GM12878 (cell line): ENCODE measurements at regions not wholly inside any gene's neighbourhood (a gene's known extent, or its start where the extent isn't known, plus 50 kb on each side); places are given as distances from the start of the nearest gene placed in this dataset.

Source experiments
- ATAC-seq: fragments of 200-7000 bp; cut with Tn5 transposase; 3 replicates; pipeline ENCODE4 v1.9.1; 2020; ENCODE audit warnings: mild to moderate bottlenecking, moderate library complexity
- BruUV-seq: library from RNA; stranded (reverse); fragments of 400-500 nt; replicated peaks from 2 replicates; lab custom pipeline; 2021; lab: Mats Ljungman, UMichigan
- CTCF ChIA-PET: fragments of 300-600 bp; sonication (Branson Sonifier 250); formaldehyde crosslinking; extraction: SDS; loops from one replicate; lab custom pipeline; 2021; ENCODE audit warnings: inconsistent platforms; lab: Yijun Ruan, JAX
- POLR2A ChIA-PET: fragments of 350-600 bp; formaldehyde crosslinking; extraction: SDS; loops from one replicate; lab custom pipeline; 2021; ENCODE audit warnings: inconsistent platforms; lab: Charles Lee
- RAD21 ChIA-PET: fragments of 300-600 bp; sonication (Branson Sonifier 250); formaldehyde crosslinking; loops from one replicate; lab custom pipeline; 2023; ENCODE audit warnings: antibody characterized with exemption; ENCODE audit not compliant: unreplicated experiment; lab: Charles Lee
- SMC1A ChIA-PET: fragments of 300-600 bp; sonication (Branson Sonifier 250); formaldehyde crosslinking; loops from one replicate; lab custom pipeline; 2023; ENCODE audit not compliant: unreplicated experiment, uncharacterized antibody; lab: Charles Lee
- DNase-seq: peaks from one replicate; pipeline ENCODE4 v3.0.0-alpha.2; 2011; ENCODE audit warnings: low read depth, low spot score
- FAIRE-seq: peaks from 3 replicates; lab custom pipeline; 2011; peaks lifted over from hg19 to GRCh38; lab: Jason Lieb, UNC
- H2AFZ ChIP-seq: 2 replicates; pipeline ENCODE4 v1.6.0; 2011; ENCODE audit warnings: low read depth, low read length, control low read depth; ENCODE audit not compliant: control insufficient read depth
- H3K27ac ChIP-seq: 2 replicates; pipeline ENCODE4 v1.5.1; 2011; ENCODE audit warnings: control low read depth; ENCODE audit not compliant: control insufficient read depth, insufficient read depth
- H3K27me3 ChIP-seq, 2 experiments: replicated peaks in 1 of 2; 2 replicates each; pipeline versions ENCODE4 v1.6.0 to v1.6.1; 2011; ENCODE audit warnings: low read length in 1 of 2; ENCODE audit not compliant: control insufficient read depth in 2 of 2, insufficient read depth in 2 of 2
- H3K36me3 ChIP-seq, 2 experiments: 2 replicates each; pipeline ENCODE4 v1.5.1; 2011; ENCODE audit warnings: low read length in 1 of 2; ENCODE audit not compliant: control insufficient read depth in 2 of 2, insufficient read depth in 2 of 2
- H3K4me1 ChIP-seq: 2 replicates; pipeline ENCODE4 v1.6.1; 2011; ENCODE audit warnings: mild to moderate bottlenecking, low read length, moderate library complexity, mixed read lengths; ENCODE audit not compliant: control insufficient read depth, insufficient read depth
- H3K4me2 ChIP-seq: 2 replicates; pipeline ENCODE4 v1.6.0; 2011; ENCODE audit warnings: control low read depth; ENCODE audit not compliant: control insufficient read depth, insufficient read depth
- H3K4me3 ChIP-seq: fragments of 200-600 bp; sonication (generic); 2 replicates; pipeline ENCODE4 v1.5.1; 2016
- H3K79me2 ChIP-seq: 2 replicates; pipeline ENCODE4 v1.6.0; 2011; ENCODE audit warnings: low read length; ENCODE audit not compliant: control insufficient read depth, insufficient read depth
- H3K9ac ChIP-seq: 2 replicates; pipeline ENCODE4 v1.8.0; 2011; ENCODE audit warnings: low read length, control low read depth, mixed read lengths; ENCODE audit not compliant: control insufficient read depth, insufficient read depth
- H3K9me3 ChIP-seq: replicated peaks from 3 replicates; pipeline ENCODE4 v1.5.1; 2011; ENCODE audit warnings: mild to moderate bottlenecking, low read length; ENCODE audit not compliant: control insufficient read depth, insufficient read depth
- H4K20me1 ChIP-seq: 2 replicates; pipeline ENCODE4 v1.6.0; 2011; ENCODE audit not compliant: control insufficient read depth, insufficient read depth
- BHLHE40 ChIP-seq, 2 experiments: fragments of 450-650 bp in 1 of 2; IDR thresholded peaks; 2 replicates each; pipeline ENCODE4 v1.6.1; 2011 to 2017; ENCODE audit warnings: low read depth in 2 of 2, borderline replicate concordance in 1 of 2, improper control_type of control experiment in 1 of 2, low read length in 1 of 2, mild to moderate bottlenecking in 1 of 2
- CBX5 ChIP-seq: sonication (generic); IDR thresholded peaks from 2 replicates; pipeline ENCODE4 v1.6.1; 2016; ENCODE audit warnings: low read depth, moderate library complexity, mild to moderate bottlenecking, inconsistent platforms
- POU2F2 ChIP-seq: IDR thresholded peaks from 3 replicates; pipeline ENCODE4 v1.6.1; 2011; ENCODE audit warnings: low read depth, mild to moderate bottlenecking, low read length, borderline replicate concordance
- WGBS: methylation state at CpG from one replicate; pipeline ENCODE4 v1.1.6; 2016; ENCODE audit warnings: low lambda C conversion rate; ENCODE audit not compliant: insufficient replicate concordance, insufficient coverage; ENCODE audit errors: missing lambda C conversion rate; 5-methylcytosine and 5-hydroxymethylcytosine counted together
- in situ Hi-C: fragments of 300-500 bp; cut with MboI; formaldehyde crosslinking; loops from 9 replicates; pipeline ENCODE4 v1.14.3; 2018; ENCODE audit warnings: mixed read lengths
- intact Hi-C: fragments of 100-400 bp; cut with micrococcal nuclease; formaldehyde crosslinking; loops from one replicate; pipeline ENCODE4 v1.14.2; 2022; ENCODE audit not compliant: unreplicated experiment
- TF ChIP-seq, protein P1 (sequence below): fragments of 450-650 bp; IDR thresholded peaks from 2 replicates; pipeline ENCODE4 v1.6.1; 2017; ENCODE audit warnings: low read depth, mild to moderate bottlenecking, moderate library complexity

DNA sequence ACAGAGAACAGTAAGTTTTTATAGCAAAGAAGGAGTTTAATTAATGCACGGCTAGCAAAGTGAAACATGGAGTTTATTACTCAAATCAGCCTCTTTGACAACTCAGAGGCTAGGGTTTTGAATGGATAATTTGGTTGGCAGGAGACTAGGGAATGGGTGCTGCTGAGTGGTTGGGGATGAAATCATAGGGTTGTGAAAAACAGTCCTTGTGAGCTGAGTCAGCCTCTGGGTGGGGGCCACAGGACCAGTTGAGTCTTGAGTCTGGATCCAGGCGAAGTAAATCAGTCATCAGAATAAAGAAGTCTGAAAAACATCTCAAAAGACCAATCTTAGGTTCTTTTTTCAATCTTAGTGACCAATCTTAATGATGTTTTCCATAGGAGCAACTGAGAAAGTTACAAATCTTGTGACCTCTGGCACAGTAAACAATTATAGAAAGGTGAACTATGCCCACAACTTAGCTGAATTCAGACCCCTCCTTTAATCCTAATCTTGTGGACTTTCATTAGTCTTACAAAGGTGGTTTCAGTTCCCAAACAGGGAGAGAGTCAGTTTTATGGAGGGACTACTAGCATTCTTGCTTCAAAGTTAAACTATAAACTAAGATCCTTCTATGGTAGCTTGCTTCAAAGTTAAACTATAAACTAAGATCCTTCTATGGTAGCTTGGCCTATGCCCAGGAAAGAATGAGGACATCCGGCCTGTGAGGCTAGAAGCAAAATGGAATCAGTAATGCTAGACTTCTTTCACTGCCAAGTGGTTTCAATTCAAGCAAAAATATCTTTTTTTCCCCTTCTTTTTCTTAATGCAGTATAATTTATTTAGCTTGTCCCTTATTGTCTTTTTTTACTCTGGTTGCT, 84.5 kb downstream of the AASDHPPT start:
- no peak for DNase-seq
- BruUV-seq, result no TSS peak
- POLR2A ChIA-PET, result no interaction called here
- TF ChIP-seq, protein P1, sequence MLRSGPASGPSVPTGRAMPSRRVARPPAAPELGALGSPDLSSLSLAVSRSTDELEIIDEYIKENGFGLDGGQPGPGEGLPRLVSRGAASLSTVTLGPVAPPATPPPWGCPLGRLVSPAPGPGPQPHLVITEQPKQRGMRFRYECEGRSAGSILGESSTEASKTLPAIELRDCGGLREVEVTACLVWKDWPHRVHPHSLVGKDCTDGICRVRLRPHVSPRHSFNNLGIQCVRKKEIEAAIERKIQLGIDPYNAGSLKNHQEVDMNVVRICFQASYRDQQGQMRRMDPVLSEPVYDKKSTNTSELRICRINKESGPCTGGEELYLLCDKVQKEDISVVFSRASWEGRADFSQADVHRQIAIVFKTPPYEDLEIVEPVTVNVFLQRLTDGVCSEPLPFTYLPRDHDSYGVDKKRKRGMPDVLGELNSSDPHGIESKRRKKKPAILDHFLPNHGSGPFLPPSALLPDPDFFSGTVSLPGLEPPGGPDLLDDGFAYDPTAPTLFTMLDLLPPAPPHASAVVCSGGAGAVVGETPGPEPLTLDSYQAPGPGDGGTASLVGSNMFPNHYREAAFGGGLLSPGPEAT, result no peak
- TF ChIP-seq, all 136 proteins: peak for 0
- H2AFZ ChIP-seq, result no peak overlapping the region
- intact Hi-C loops (no loop called here), in situ Hi-C loops (loop anchor here (25.0 kb wide), 1 partner anchor 875 kb away; no protein-coding TSS in a partner anchor)
- ChIA-PET SMC1A (interaction anchor here (1.0 kb wide), 1 partner anchor 72 kb away, joined by 3 read pairs; no protein-coding TSS in a partner anchor), CTCF (interaction anchor here (0.6 kb wide), 1 partner anchor 36 kb away, joined by 3 read pairs; no protein-coding TSS in a partner anchor), RAD21 (no interaction called here)
- FAIRE-seq (no peak), ATAC-seq (no peak)
- H3K9ac ChIP-seq, result no peak overlapping the region
- H3K4me3 ChIP-seq, result no peak overlapping the region
- H3K9me3 ChIP-seq, result no peaks in the 10 kb centered on the region; the same call in 2 of the 3 replicates
- H3K27me3 ChIP-seq, result no peaks in the 10 kb centered on the region
- WGBS, result 7% methylated on average over 3 of the region's 3 CpGs
- no peaks in the 10 kb centered on the region for H3K79me2 ChIP-seq
- no peaks in the 10 kb centered on the region for H3K36me3 ChIP-seq
- no peak overlapping the region for H3K4me2 ChIP-seq
- no peaks in the 10 kb centered on the region for H4K20me1 ChIP-seq
- no peak overlapping the region for H3K27ac ChIP-seq
- H3K4me1 ChIP-seq, result no peaks in the 10 kb centered on the region

DNA sequence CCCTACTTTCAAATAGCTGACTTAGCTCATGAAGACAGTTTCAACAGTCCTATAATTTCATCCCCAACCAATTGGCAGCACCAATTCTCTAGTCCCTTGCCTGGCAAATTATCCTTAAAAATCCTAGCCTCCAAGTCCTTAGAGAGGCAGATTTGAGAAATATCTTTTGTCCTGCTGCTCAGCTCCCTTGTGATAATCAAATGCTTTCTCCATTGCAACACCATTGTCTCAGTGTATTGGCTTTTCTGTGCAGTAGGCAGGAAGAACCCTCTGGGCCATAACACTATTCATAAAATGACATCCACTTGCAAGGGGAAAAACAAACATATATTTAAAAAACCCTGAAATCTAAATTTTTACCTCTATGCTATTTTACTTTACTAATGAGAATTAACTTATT, 89.6 kb downstream of the AASDHPPT start:
- ChIA-PET SMC1A (no interaction called here), CTCF (no interaction called here), RAD21 (no interaction called here), POLR2A (no interaction called here)
- H3K4me2 ChIP-seq, result no peak overlapping the region
- no peak for DNase-seq
- H2AFZ ChIP-seq, result no peak overlapping the region
- intact Hi-C loops (no loop called here), in situ Hi-C loops (loop anchor here (25.0 kb wide), 1 partner anchor 870 kb away; no protein-coding TSS in a partner anchor)
- no peak overlapping the region for H3K9ac ChIP-seq
- no peaks in the 10 kb centered on the region for H3K27me3 ChIP-seq
- H3K4me1 ChIP-seq, result no peaks in the 10 kb centered on the region
- H3K36me3 ChIP-seq, result no peaks in the 10 kb centered on the region
- no peak overlapping the region for H3K4me3 ChIP-seq
- ATAC-seq, result no peak
- H4K20me1 ChIP-seq, result no peaks in the 10 kb centered on the region
- FAIRE-seq, result no peak
- no peaks in the 10 kb centered on the region for H3K79me2 ChIP-seq
- no TSS peak for BruUV-seq
- no peaks in the 10 kb centered on the region; the same call in 2 of the 3 replicates for H3K9me3 ChIP-seq
- no peak overlapping the region for H3K27ac ChIP-seq
- TF ChIP-seq POU2F2, result peak; percentile 42; the same call in 1 of the 3 replicates
- TF ChIP-seq CBX5, result 0 out of 2 replicates have a peak, but pooled peaks have one; percentile 80
- TF ChIP-seq BHLHE40 (IDR thresholded peaks at IDR 0.05; ENCODE audit: borderline replicate concordance in 1 of 2, low read depth in 2 of 2, low read length in 1 of 2), result no peak
- TF ChIP-seq, all 136 proteins: peak for 2
